Liver (tissue), 3 donors: ENCODE measurements at regions not wholly inside any gene's neighbourhood (a gene's known extent, or its start where the extent isn't known, plus 50 kb on each side); places are given as distances from the start of the nearest gene placed in this dataset.

Experiments
- EGR1 ChIP-seq, 2 donors: IDR thresholded peaks; 2 replicates each; pipeline ENCODE4 v1.6.1; 2016 to 2018; ENCODE audit warnings: antibody characterized with exemption in 2 of 2, low read depth in 2 of 2
- NR2F2 ChIP-seq: IDR thresholded peaks from 2 replicates; pipeline ENCODE4 v1.6.1; 2016; ENCODE audit warnings: antibody characterized with exemption
- YY1 ChIP-seq: IDR thresholded peaks from 2 replicates; pipeline ENCODE4 v1.6.1; 2016; ENCODE audit warnings: antibody characterized with exemption, mild to moderate bottlenecking
- TF ChIP-seq, protein P1 (sequence below): IDR thresholded peaks from 2 replicates; pipeline ENCODE4 v1.6.1; 2016; ENCODE audit warnings: antibody characterized with exemption
- TF ChIP-seq, protein P2 (sequence below): fragments of 150-350 bp; IDR thresholded peaks from 2 replicates; pipeline ENCODE4 v1.5.1; 2017; ENCODE audit warnings: improper control_type of control experiment, low read depth, low read length; ENCODE audit not compliant: missing input control
- donor health status: healthy.
- donor health status: healthy.

DNA sequence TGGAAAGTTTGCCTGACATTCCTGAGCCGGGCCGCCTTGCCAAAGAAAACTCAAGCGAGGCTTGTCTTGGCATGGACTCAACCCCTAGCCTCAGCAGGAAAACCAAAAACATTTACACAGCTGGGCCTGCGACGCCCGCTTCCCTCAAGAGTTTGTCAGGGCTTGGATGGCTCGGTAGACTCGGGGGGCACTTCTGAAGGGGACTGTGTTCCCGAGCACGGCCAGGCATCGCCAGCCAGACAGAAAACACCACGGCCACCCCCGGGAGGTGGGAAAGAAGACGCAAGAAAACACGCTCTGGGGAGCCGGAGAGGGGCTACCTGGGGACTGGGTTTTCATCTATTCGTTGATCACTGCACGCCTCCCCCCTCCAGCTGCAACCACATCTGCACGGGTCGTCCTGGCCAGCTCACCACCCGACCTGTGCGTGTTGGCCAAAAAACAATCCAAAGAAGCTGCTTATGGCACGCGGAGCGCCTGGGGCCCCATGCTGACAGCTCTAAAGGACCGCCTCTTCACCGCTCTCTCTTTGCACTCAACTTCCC is 380.7 kb downstream of the MN1 start:
- TF ChIP-seq YY1 (no peak), NR2F2 (no peak), EGR1 (IDR thresholded peaks at IDR 0.05; ENCODE audit: low read depth in 2 of 2) (no peak)
- TF ChIP-seq, protein P1, sequence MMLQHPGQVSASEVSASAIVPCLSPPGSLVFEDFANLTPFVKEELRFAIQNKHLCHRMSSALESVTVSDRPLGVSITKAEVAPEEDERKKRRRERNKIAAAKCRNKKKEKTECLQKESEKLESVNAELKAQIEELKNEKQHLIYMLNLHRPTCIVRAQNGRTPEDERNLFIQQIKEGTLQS: no peak
- TF ChIP-seq, protein P2, sequence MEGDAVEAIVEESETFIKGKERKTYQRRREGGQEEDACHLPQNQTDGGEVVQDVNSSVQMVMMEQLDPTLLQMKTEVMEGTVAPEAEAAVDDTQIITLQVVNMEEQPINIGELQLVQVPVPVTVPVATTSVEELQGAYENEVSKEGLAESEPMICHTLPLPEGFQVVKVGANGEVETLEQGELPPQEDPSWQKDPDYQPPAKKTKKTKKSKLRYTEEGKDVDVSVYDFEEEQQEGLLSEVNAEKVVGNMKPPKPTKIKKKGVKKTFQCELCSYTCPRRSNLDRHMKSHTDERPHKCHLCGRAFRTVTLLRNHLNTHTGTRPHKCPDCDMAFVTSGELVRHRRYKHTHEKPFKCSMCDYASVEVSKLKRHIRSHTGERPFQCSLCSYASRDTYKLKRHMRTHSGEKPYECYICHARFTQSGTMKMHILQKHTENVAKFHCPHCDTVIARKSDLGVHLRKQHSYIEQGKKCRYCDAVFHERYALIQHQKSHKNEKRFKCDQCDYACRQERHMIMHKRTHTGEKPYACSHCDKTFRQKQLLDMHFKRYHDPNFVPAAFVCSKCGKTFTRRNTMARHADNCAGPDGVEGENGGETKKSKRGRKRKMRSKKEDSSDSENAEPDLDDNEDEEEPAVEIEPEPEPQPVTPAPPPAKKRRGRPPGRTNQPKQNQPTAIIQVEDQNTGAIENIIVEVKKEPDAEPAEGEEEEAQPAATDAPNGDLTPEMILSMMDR: no peak
